Activated CD4-positive, alpha-beta T cell treated with anti-CD3 and anti-CD28 coated beads, Interleukin-2, amount 10 ng/mL, durations not matched to agents 7 days and 5 days (primary cell): ENCODE measurements at regions not wholly inside any gene's neighbourhood (a gene's known extent, or its start where the extent isn't known, plus 50 kb on each side); places are given as distances from the start of the nearest gene placed in this dataset.

ENCODE experiments used
- CTCF ChIA-PET: fragments of 350-600 bp; sonication (Branson Sonifier 250); formaldehyde crosslinking; loops from one replicate; lab custom pipeline; 2021; ENCODE audit warnings: antibody characterized with exemption; lab: Charles Lee
- POLR2A ChIA-PET: fragments of 350-600 bp; sonication (Branson Sonifier 250); formaldehyde crosslinking; loops from one replicate; lab custom pipeline; 2021; ENCODE audit warnings: antibody characterized with exemption; lab: Charles Lee
- DNase-seq: peaks from one replicate; pipeline ENCODE4 v3.0.0-alpha.2; 2020
- H3K27ac Mint-ChIP-seq: one replicate; pipeline ENCODE4 v1.8.0; 2021; ENCODE audit warnings: mild to moderate bottlenecking, moderate library complexity, mixed read lengths
- H3K27me3 Mint-ChIP-seq: one replicate; pipeline ENCODE4 v1.8.0; 2021; ENCODE audit warnings: mixed read lengths
- H3K36me3 Mint-ChIP-seq: one replicate; pipeline ENCODE4 v1.8.0; 2021; ENCODE audit warnings: low read depth, mixed read lengths
- H3K4me1 Mint-ChIP-seq: one replicate; pipeline ENCODE4 v1.8.0; 2021; ENCODE audit warnings: mixed read lengths
- H3K4me3 Mint-ChIP-seq: one replicate; pipeline ENCODE4 v1.8.0; 2021; ENCODE audit warnings: mild to moderate bottlenecking, moderate library complexity, mixed read lengths
- H3K9me3 Mint-ChIP-seq: one replicate; pipeline ENCODE4 v1.8.0; 2021; ENCODE audit warnings: mixed read lengths

GRCh38 chr1:39115271-39116110, 89.0 kb upstream of the MACF1 start:
- Mint-ChIP-seq H3K36me3 (no peaks in the 10 kb centered on the region), H3K27me3 (no peaks in the 10 kb centered on the region), H3K9me3 (no peaks in the 10 kb centered on the region), H3K4me3 (no peak overlapping the region), H3K27ac (no peak overlapping the region), H3K4me1 (no peaks in the 10 kb centered on the region)
- DNase-seq, result no peak
- POLR2A ChIA-PET, result no interaction called here
- CTCF ChIA-PET, result no interaction called here

- no peaks in the 10 kb centered on the region for H3K9me3 Mint-ChIP-seq
- POLR2A ChIA-PET, result no interaction called here
- no peaks in the 10 kb centered on the region for H3K36me3 Mint-ChIP-seq
- H3K27me3 Mint-ChIP-seq, result no peaks in the 10 kb centered on the region
- no peaks in the 10 kb centered on the region for H3K4me1 Mint-ChIP-seq
- CTCF ChIA-PET, result interaction anchor here (0.5 kb wide), 1 partner anchor 94 kb away, joined by 4 read pairs; no protein-coding TSS in a partner anchor
- no peak overlapping the region for H3K27ac Mint-ChIP-seq
- DNase-seq, result no peak
- no peak overlapping the region for H3K4me3 Mint-ChIP-seq
These were observed 88.3 kb upstream of the MACF1 start for GRCh38 chr1:39116116-39116607.

GRCh38 chr1:39116860-39117728, 87.4 kb upstream of the MACF1 start:
- no peaks in the 10 kb centered on the region for H3K36me3 Mint-ChIP-seq
- CTCF ChIA-PET, result interaction anchor here (0.5 to 1.8 kb wide), 3 partner anchors 11 to 93 kb away, joined by 4 to 6 read pairs (median 5); no protein-coding TSS in a partner anchor

GRCh38 chr1:39117899-39118450, 86.5 kb upstream of the MACF1 start:
- H3K4me3 Mint-ChIP-seq, result no peak overlapping the region
- no peak for DNase-seq
- no peaks in the 10 kb centered on the region for H3K27me3 Mint-ChIP-seq
- no peak overlapping the region for H3K27ac Mint-ChIP-seq
- H3K36me3 Mint-ChIP-seq, result no peaks in the 10 kb centered on the region
- no peaks in the 10 kb centered on the region for H3K4me1 Mint-ChIP-seq
- H3K9me3 Mint-ChIP-seq, result no peaks in the 10 kb centered on the region
- ChIA-PET CTCF (interaction anchor here (0.6 to 1.8 kb wide), 2 partner anchors 12 to 52 kb away, joined by 3 to 6 read pairs; no protein-coding TSS in a partner anchor), POLR2A (no interaction called here)

More at GRCh38 chr1:39116860-39117728, 87.4 kb upstream of the MACF1 start:
- POLR2A ChIA-PET, result no interaction called here
- H3K9me3 Mint-ChIP-seq, result no peaks in the 10 kb centered on the region
- no peak for DNase-seq
- no peaks in the 10 kb centered on the region for H3K4me1 Mint-ChIP-seq
- no peak overlapping the region for H3K4me3 Mint-ChIP-seq
- H3K27ac Mint-ChIP-seq, result no peak overlapping the region
- H3K27me3 Mint-ChIP-seq, result no peaks in the 10 kb centered on the region

- Mint-ChIP-seq H3K27ac (no peak overlapping the region), H3K36me3 (no peaks in the 10 kb centered on the region), H3K27me3 (no peaks in the 10 kb centered on the region), H3K4me1 (no peaks in the 10 kb centered on the region), H3K9me3 (no peaks in the 10 kb centered on the region), H3K4me3 (no peak overlapping the region)
- no peak for DNase-seq
- ChIA-PET POLR2A (no interaction called here), CTCF (no interaction called here)
These were observed 82.4 kb upstream of the MACF1 start for GRCh38 chr1:39122056-39122455.

- Mint-ChIP-seq H3K9me3 (no peaks in the 10 kb centered on the region), H3K4me1 (no peaks in the 10 kb centered on the region), H3K36me3 (no peaks in the 10 kb centered on the region), H3K27me3 (no peaks in the 10 kb centered on the region), H3K4me3 (no peak overlapping the region), H3K27ac (no peak overlapping the region)
- POLR2A ChIA-PET, result no interaction called here
- CTCF ChIA-PET, result no interaction called here
- no peak for DNase-seq
These were observed 80.2 kb upstream of the MACF1 start for GRCh38 chr1:39124282-39124681.

- peaks cover 5% of the 10 kb centered on the region for H3K4me1 Mint-ChIP-seq
- no peak overlapping the region for H3K4me3 Mint-ChIP-seq
- H3K27me3 Mint-ChIP-seq, result no peaks in the 10 kb centered on the region
- no peaks in the 10 kb centered on the region for H3K36me3 Mint-ChIP-seq
- no peak for DNase-seq
- POLR2A ChIA-PET, result no interaction called here
- CTCF ChIA-PET, result interaction anchor here (0.7 to 1.3 kb wide), 2 partner anchors 129 to 283 kb away, joined by 4 read pairs; no protein-coding TSS in a partner anchor
- no peaks in the 10 kb centered on the region for H3K9me3 Mint-ChIP-seq
- H3K27ac Mint-ChIP-seq, result no peak overlapping the region
These were observed 77.0 kb upstream of the MACF1 start for GRCh38 chr1:39127513-39127912.

- Mint-ChIP-seq H3K27ac (no peak overlapping the region), H3K27me3 (no peaks in the 10 kb centered on the region), H3K9me3 (no peaks in the 10 kb centered on the region), H3K4me1 (peaks cover 5% of the 10 kb centered on the region), H3K4me3 (no peak overlapping the region), H3K36me3 (no peaks in the 10 kb centered on the region)
- DNase-seq, result no peak
- ChIA-PET CTCF (interaction anchor here (0.7 kb wide), 1 partner anchor 128 kb away, joined by 4 read pairs; no protein-coding TSS in a partner anchor), POLR2A (no interaction called here)
These were observed 76.4 kb upstream of the MACF1 start for GRCh38 chr1:39128126-39128525.

GRCh38 chr1:39128959-39129358, 75.5 kb upstream of the MACF1 start:
- H3K9me3 Mint-ChIP-seq, result no peaks in the 10 kb centered on the region
- no peaks in the 10 kb centered on the region for H3K27me3 Mint-ChIP-seq
- POLR2A ChIA-PET, result no interaction called here
- H3K4me1 Mint-ChIP-seq, result peaks cover 5% of the 10 kb centered on the region
- CTCF ChIA-PET, result interaction anchor here (0.6 kb wide), 2 partner anchors 45 to 1122 kb away, joined by 3 to 4 read pairs; no protein-coding TSS in a partner anchor
- H3K36me3 Mint-ChIP-seq, result no peaks in the 10 kb centered on the region
- no peak overlapping the region for H3K4me3 Mint-ChIP-seq
- DNase-seq, result no peak
- H3K27ac Mint-ChIP-seq, result no peak overlapping the region

- peaks cover 5% of the 10 kb centered on the region for H3K4me1 Mint-ChIP-seq
- no peak overlapping the region for H3K4me3 Mint-ChIP-seq
- H3K27me3 Mint-ChIP-seq, result no peaks in the 10 kb centered on the region
- ChIA-PET POLR2A (no interaction called here), CTCF (no interaction called here)
- H3K36me3 Mint-ChIP-seq, result no peaks in the 10 kb centered on the region
- H3K27ac Mint-ChIP-seq, result no peak overlapping the region
- DNase-seq, result no peak
- H3K9me3 Mint-ChIP-seq, result no peaks in the 10 kb centered on the region
These were observed 75.0 kb upstream of the MACF1 start for GRCh38 chr1:39129514-39129913.

- ChIA-PET POLR2A (no interaction called here), CTCF (no interaction called here)
- Mint-ChIP-seq H3K4me1 (peaks cover 7% of the 10 kb centered on the region), H3K27ac (no peak overlapping the region), H3K27me3 (no peaks in the 10 kb centered on the region), H3K36me3 (no peaks in the 10 kb centered on the region), H3K9me3 (no peaks in the 10 kb centered on the region), H3K4me3 (no peak overlapping the region)
- no peak for DNase-seq
These were observed 74.2 kb upstream of the MACF1 start for GRCh38 chr1:39130325-39130724.

GRCh38 chr1:39131940-39132339, 72.6 kb upstream of the MACF1 start:
- no peak overlapping the region for H3K4me3 Mint-ChIP-seq

More at GRCh38 chr1:39131940-39132339, 72.6 kb upstream of the MACF1 start:
- ChIA-PET POLR2A (no interaction called here), CTCF (interaction anchor here (1.0 kb wide), 1 partner anchor 10 kb away, joined by 3 read pairs; no protein-coding TSS in a partner anchor)
- peaks cover 7% of the 10 kb centered on the region for H3K4me1 Mint-ChIP-seq
- H3K9me3 Mint-ChIP-seq, result no peaks in the 10 kb centered on the region
- H3K27me3 Mint-ChIP-seq, result no peaks in the 10 kb centered on the region
- no peak overlapping the region for H3K27ac Mint-ChIP-seq
- no peaks in the 10 kb centered on the region for H3K36me3 Mint-ChIP-seq
- no peak for DNase-seq
